ENCODE measurements at regions not wholly inside any gene's neighbourhood (a gene's known extent, or its start where the extent isn't known, plus 50 kb on each side); places are given as distances from the start of the nearest gene placed in this dataset.

DNA sequence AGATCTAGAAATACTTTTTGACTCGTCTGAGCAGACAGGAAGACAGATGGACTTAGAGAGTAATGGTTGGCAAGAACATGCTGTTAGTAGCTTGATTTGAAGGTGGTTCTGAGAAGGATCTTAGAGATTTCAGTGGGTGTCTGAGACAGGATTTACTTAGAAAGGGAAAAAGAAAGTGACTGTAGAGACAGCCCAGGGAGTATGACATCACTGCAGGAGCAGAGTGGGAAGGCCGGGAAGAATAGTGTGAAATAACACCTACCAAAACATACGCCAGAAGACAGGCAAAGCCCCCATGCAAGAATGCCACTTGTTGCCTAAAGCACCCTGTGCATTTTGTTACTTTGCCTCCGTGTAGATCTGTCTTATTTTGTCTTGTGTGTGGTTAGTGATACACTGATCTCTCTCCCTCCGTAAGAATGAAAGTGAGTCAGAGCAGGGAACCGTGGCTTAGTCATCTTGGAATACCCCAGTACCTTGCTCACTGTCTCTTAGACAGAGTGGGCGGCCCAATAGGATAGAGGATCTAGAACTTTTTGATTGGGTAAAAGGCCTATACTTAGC, 161.3 kb upstream of the IFNG-AS1 start:
- no peak for TF ChIP-seq FOXP2 (optimal IDR thresholded peaks at IDR 0.05; ENCODE audit: borderline replicate concordance, extremely low read depth, extremely low read length, insufficient read depth)

DNA sequence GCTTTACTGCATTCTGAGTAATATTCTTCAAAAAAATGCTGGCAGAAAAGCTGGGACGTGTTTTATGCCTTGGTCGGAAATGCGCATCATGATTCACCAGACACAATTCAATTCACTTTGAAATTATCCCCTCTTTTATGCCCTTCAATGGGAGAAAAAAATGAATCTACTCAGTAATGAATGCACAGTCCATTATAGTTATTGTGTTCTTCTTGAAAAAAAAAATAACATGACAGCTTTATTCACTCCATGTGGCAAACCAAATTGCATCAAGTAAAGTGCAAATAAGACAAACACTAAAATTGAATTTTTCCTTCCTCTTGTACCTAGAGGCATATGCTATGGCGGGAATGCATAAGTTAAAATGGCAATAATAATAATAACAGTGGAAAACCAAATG, 159.4 kb upstream of the IFNG-AS1 start:
- no peak for TF ChIP-seq SIN3A (IDR thresholded peaks at IDR 0.05; ENCODE audit: borderline replicate concordance, insufficient read depth, low read length)
- no peak for TF ChIP-seq POLR2AphosphoS5 (IDR thresholded peaks at IDR 0.05; ENCODE audit: low read depth, low read length)
- TF ChIP-seq, protein P1, sequence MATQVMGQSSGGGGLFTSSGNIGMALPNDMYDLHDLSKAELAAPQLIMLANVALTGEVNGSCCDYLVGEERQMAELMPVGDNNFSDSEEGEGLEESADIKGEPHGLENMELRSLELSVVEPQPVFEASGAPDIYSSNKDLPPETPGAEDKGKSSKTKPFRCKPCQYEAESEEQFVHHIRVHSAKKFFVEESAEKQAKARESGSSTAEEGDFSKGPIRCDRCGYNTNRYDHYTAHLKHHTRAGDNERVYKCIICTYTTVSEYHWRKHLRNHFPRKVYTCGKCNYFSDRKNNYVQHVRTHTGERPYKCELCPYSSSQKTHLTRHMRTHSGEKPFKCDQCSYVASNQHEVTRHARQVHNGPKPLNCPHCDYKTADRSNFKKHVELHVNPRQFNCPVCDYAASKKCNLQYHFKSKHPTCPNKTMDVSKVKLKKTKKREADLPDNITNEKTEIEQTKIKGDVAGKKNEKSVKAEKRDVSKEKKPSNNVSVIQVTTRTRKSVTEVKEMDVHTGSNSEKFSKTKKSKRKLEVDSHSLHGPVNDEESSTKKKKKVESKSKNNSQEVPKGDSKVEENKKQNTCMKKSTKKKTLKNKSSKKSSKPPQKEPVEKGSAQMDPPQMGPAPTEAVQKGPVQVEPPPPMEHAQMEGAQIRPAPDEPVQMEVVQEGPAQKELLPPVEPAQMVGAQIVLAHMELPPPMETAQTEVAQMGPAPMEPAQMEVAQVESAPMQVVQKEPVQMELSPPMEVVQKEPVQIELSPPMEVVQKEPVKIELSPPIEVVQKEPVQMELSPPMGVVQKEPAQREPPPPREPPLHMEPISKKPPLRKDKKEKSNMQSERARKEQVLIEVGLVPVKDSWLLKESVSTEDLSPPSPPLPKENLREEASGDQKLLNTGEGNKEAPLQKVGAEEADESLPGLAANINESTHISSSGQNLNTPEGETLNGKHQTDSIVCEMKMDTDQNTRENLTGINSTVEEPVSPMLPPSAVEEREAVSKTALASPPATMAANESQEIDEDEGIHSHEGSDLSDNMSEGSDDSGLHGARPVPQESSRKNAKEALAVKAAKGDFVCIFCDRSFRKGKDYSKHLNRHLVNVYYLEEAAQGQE (IDR thresholded peaks at IDR 0.05; ENCODE audit: insufficient read depth in 1 of 2, low read depth in 2 of 2, low read length in 2 of 2), result no peak
- TF ChIP-seq TAF1 (IDR thresholded peaks at IDR 0.05; ENCODE audit: borderline replicate concordance, insufficient read depth, low read length), result no peak
- no peak for TF ChIP-seq FOXP2 (optimal IDR thresholded peaks at IDR 0.05; ENCODE audit: borderline replicate concordance, extremely low read depth, extremely low read length, insufficient read depth)

DNA sequence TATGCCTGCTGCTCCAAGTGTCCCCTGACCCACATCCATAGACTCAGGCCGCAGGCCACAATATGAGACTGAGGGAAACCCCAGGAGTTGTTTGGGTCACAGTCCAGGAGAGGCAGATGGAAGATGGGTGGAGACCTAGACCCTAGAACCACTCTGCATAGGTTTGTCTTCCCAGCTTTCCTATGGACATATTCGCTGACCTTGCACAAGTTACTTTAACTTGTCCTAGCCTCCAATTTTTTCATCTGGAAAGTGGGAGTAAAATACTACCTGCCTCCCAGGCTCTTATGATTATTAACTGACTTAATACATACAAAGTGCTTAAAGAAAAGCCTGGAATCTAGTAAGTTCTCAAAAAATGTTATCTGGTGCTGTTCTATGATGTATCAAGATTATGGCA, 157.1 kb upstream of the IFNG-AS1 start:
- no peak for TF ChIP-seq POLR2AphosphoS5 (IDR thresholded peaks at IDR 0.05; ENCODE audit: low read depth, low read length)
- TF ChIP-seq, protein P1 (IDR thresholded peaks at IDR 0.05; ENCODE audit: insufficient read depth in 1 of 2, low read depth in 2 of 2, low read length in 2 of 2), result no peak

DNA sequence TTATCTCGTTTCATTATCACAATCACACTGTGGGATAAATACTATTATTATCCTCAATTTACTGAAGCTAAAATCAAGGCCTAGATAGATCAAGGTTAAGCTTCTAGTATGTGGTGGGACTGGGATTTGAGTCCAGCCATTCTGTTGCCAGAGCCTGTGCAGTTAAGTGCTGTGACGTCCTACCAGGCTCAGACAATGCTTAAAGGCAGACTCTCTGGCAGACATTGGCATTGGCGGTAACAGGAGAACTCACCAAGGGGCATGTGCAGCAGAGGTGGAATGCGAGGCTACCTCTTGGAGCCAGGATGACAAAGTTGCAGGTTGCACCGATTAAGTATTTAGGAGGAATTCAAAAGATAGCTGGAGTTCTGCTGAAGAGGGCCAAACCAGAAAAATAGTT, 155.6 kb upstream of the IFNG-AS1 start:
- TF ChIP-seq, protein P1 (IDR thresholded peaks at IDR 0.05; ENCODE audit: insufficient read depth in 1 of 2, low read depth in 2 of 2, low read length in 2 of 2), result no peak
- no peak for TF ChIP-seq FOXP2 (optimal IDR thresholded peaks at IDR 0.05; ENCODE audit: borderline replicate concordance, extremely low read depth, extremely low read length, insufficient read depth)
- TF ChIP-seq TAF1 (IDR thresholded peaks at IDR 0.05; ENCODE audit: borderline replicate concordance, insufficient read depth, low read length), result no peak
- TF ChIP-seq POLR2AphosphoS5 (IDR thresholded peaks at IDR 0.05; ENCODE audit: low read depth, low read length), result no peak
- TF ChIP-seq SIN3A (IDR thresholded peaks at IDR 0.05; ENCODE audit: borderline replicate concordance, insufficient read depth, low read length), result no peak

DNA sequence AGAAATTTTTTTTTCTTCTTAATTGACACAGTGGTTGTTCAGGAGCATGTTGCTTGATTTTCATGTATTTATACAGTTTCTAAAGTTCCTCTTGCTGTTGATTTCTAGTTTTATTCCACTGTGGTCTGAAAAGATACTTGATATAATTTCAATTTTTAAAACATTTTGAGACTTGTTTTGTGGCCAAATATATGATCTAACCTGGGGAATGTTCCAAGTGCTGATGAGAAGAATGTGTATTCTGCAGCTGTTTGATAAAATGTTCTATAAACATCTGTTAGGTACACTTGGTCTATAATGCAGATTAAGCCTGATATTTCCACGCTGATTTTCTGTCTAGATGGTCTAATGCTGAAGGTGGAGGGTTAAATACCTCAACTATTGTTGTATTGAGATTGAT, 151.4 kb upstream of the IFNG-AS1 start:
- no peak for TF ChIP-seq POLR2AphosphoS5 (IDR thresholded peaks at IDR 0.05; ENCODE audit: low read depth, low read length)
- TF ChIP-seq FOXP2 (optimal IDR thresholded peaks at IDR 0.05; ENCODE audit: borderline replicate concordance, extremely low read depth, extremely low read length, insufficient read depth), result no peak
- no peak for TF ChIP-seq SIN3A (IDR thresholded peaks at IDR 0.05; ENCODE audit: borderline replicate concordance, insufficient read depth, low read length)
- no peak for TF ChIP-seq TAF1 (IDR thresholded peaks at IDR 0.05; ENCODE audit: borderline replicate concordance, insufficient read depth, low read length)
- TF ChIP-seq, protein P1 (IDR thresholded peaks at IDR 0.05; ENCODE audit: insufficient read depth in 1 of 2, low read depth in 2 of 2, low read length in 2 of 2), result no peak
